ENCODE measurements at regions not wholly inside any gene's neighbourhood (a gene's known extent, or its start where the extent isn't known, plus 50 kb on each side); places are given as distances from the start of the nearest gene placed in this dataset.

DNA sequence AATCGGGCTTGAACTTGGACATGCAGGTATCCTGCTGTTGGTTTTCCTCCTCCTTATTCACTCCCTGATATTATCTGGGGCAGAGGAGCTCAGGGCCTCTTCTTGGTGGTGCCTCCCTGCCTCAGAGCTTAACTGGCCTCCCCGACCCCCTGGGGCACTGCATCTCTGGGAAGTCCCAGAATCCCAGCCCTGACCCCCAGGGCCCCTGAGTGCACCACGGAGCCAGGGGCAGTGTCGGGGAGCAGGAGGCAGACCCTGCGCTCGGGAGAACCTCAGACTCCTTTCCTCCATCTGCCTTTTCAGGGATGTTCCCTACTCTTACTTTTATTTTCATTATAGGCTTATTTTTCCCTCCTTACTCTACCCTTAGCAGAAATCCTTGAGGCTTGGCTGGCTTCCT is 537.0 kb downstream of the BRD1 start:
- TF ChIP-seq MYC (IDR thresholded peaks at IDR 0.05; ENCODE audit: low read depth, low read length) (no peak), POLR2A (IDR thresholded peaks at IDR 0.05; ENCODE audit: extremely low read depth, insufficient read length) (no peak)
- TF ChIP-seq, protein P1, sequence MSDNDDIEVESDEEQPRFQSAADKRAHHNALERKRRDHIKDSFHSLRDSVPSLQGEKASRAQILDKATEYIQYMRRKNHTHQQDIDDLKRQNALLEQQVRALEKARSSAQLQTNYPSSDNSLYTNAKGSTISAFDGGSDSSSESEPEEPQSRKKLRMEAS (IDR thresholded peaks at IDR 0.05; ENCODE audit: low read depth, low read length): no peak
- TF ChIP-seq, protein P2, sequence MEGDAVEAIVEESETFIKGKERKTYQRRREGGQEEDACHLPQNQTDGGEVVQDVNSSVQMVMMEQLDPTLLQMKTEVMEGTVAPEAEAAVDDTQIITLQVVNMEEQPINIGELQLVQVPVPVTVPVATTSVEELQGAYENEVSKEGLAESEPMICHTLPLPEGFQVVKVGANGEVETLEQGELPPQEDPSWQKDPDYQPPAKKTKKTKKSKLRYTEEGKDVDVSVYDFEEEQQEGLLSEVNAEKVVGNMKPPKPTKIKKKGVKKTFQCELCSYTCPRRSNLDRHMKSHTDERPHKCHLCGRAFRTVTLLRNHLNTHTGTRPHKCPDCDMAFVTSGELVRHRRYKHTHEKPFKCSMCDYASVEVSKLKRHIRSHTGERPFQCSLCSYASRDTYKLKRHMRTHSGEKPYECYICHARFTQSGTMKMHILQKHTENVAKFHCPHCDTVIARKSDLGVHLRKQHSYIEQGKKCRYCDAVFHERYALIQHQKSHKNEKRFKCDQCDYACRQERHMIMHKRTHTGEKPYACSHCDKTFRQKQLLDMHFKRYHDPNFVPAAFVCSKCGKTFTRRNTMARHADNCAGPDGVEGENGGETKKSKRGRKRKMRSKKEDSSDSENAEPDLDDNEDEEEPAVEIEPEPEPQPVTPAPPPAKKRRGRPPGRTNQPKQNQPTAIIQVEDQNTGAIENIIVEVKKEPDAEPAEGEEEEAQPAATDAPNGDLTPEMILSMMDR (IDR thresholded peaks at IDR 0.05; ENCODE audit: low read depth, low read length): no peak
- H3K4me3 ChIP-seq (ENCODE audit: low read depth, low read length): no peak overlapping the region
- no peak for DNase-seq (ENCODE audit: low read depth)

DNA sequence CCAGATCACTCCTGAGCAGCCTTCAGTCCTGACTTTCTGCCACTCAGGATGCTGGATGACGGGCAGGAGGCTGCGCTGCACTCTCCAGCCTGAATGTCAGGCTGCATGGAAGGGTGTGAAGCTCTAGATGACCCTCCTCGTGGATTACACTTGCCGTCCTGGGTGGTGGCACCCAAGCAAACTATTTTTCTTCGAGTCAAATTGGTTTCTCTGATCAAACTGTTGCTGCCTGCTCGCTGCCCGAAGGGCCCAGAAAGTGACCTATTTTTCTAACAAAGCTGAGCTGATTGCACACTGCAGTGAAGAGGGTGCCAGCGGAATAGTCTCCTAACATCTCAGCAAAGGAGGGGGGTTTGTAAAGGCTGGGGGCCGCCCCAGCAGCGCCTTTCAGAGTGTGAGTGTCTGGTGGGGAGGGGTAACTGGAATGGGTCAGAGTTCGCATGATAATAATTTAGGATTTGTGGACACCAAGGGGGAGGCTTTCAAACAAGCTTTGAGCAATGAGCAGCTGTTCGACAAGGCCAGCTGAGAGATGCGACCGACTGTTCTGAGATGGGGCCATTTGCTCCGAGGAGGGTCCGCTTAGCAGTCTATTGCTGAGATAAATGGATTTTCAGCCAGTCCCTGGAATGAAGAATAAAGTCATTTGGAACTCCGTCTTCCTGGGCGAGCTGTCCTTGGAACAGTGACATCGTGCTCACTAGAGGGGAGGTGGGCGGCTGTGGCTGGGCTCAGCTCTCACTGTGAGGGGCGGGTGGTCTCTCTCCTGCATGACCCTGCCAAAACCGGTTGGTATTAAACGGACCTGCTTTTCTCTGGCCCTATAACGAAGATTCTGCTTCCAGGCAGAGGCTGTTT is 537.6 kb downstream of the BRD1 start:
- TF ChIP-seq, protein P1 (IDR thresholded peaks at IDR 0.05; ENCODE audit: low read depth, low read length): no peak
- TF ChIP-seq MYC (IDR thresholded peaks at IDR 0.05; ENCODE audit: low read depth, low read length): no peak
- TF ChIP-seq POLR2A (IDR thresholded peaks at IDR 0.05; ENCODE audit: extremely low read depth, insufficient read length): no peak
- TF ChIP-seq, protein P2 (IDR thresholded peaks at IDR 0.05; ENCODE audit: low read depth, low read length): no peak
- no peak overlapping the region for H3K4me3 ChIP-seq (ENCODE audit: low read depth, low read length)
- DNase-seq (ENCODE audit: low read depth): no peak

DNA sequence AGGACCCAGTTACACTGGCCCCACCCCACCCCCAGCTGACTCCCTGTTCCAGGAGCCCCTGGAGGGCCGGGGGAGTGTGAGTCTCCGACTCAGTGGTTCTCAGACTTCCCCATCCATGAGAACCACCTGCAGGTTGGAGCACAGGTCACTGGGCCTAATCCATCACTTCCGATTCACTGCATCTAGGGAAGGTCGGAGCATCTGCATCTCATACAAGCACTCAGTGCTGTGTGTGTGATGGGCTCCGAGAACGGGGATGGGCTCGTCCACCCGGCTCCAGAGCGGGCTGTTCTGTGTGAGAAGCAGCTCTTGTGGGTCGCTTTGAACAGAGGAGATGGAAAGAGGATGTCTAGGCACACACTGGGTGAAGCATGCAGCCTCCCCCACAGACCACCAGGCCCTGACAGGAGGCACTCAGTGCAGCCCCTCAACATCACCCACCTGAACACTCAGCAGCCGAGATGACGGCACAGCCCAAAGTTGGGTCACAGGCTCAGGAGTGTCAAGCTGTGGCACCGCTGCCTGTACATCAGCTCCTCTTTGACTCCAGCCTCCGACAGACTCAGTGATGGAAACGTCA is 541.4 kb downstream of the BRD1 start:
- TF ChIP-seq, protein P2 (IDR thresholded peaks at IDR 0.05; ENCODE audit: low read depth, low read length): no peak
- no peak for TF ChIP-seq MYC (IDR thresholded peaks at IDR 0.05; ENCODE audit: low read depth, low read length)
- TF ChIP-seq, protein P1 (IDR thresholded peaks at IDR 0.05; ENCODE audit: low read depth, low read length): no peak
- no peak for TF ChIP-seq POLR2A (IDR thresholded peaks at IDR 0.05; ENCODE audit: extremely low read depth, insufficient read length)
- no peak for DNase-seq (ENCODE audit: low read depth)
- H3K4me3 ChIP-seq (ENCODE audit: low read depth, low read length): no peak overlapping the region

DNA sequence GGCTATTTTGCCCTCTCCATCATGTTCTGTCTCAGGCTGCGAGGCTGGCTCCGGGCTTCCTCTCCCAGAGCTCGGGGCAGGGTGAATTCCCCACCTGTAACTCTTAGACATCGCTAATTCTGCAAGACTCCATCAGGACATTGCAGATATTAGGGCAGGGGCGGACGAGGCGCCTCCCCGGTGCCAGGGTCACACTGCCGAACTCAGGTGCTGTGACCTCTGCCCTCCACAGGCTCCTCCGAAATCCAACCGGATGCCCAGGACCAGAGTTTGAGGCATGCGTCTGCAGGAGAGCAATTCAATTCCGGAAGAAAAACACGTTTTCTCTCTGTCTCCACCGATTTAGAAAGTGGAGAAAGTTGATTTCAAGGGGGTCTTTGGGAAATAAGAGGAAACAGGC is 542.7 kb downstream of the BRD1 start:
- no peak overlapping the region for H3K4me3 ChIP-seq (ENCODE audit: low read depth, low read length)
- no peak for TF ChIP-seq POLR2A (IDR thresholded peaks at IDR 0.05; ENCODE audit: extremely low read depth, insufficient read length)
- TF ChIP-seq, protein P1 (IDR thresholded peaks at IDR 0.05; ENCODE audit: low read depth, low read length): no peak
- no peak for DNase-seq (ENCODE audit: low read depth)

DNA sequence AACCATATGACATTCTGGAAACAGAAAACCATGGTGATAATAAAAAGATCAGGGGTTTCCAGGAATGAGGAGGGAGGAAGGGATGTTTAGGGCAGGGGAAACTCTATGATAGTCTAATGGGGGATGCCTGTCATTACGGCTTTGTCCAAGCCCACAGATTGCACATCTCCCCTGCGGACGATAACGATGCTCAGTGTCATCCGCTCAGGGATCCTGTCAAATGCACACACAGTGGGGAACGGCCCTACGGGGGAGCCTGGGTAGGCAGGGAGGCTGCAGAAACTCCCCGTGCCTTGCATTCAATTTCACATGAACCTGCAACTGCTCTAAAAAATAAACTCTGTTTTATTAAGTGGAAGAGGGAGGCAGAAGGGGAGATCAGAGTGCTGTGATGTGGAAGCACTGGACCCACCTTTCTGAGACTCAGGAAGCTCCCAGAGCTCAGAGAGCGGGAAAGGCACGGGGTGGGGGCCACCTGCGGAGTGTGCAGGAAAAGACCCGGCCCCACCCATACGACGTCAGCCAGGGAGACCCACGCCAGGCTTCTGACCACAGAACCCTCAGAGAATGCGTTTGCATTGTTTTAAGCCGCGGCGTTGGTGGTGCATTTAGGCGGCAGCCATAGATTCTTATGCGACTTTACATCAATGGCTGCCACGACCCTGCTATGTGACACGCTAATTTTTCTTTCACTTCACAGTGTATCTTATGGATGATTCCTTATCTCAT is 543.5 kb downstream of the BRD1 start:
- no peak overlapping the region for H3K4me3 ChIP-seq (ENCODE audit: low read depth, low read length)
- DNase-seq (ENCODE audit: low read depth): no peak
- TF ChIP-seq MYC (IDR thresholded peaks at IDR 0.05; ENCODE audit: low read depth, low read length) (no peak), POLR2A (IDR thresholded peaks at IDR 0.05; ENCODE audit: extremely low read depth, insufficient read length) (no peak)
- TF ChIP-seq, protein P2 (IDR thresholded peaks at IDR 0.05; ENCODE audit: low read depth, low read length): no peak
- TF ChIP-seq, protein P1 (IDR thresholded peaks at IDR 0.05; ENCODE audit: low read depth, low read length): no peak

All from NB4 (cell line).